Neural cell (in vitro differentiated cells): ENCODE measurements at regions not wholly inside any gene's neighbourhood (a gene's known extent, or its start where the extent isn't known, plus 50 kb on each side); places are given as distances from the start of the nearest gene placed in this dataset.

Experiments used
- CTCF ChIP-seq: fragments of 450-650 bp; IDR thresholded peaks from 2 replicates; pipeline ENCODE4 v1.5.1; 2014; ENCODE audit warnings: antibody characterized with exemption, mild to moderate bottlenecking, moderate library complexity; ENCODE audit not compliant: poor library complexity, severe bottlenecking
- EZH2 ChIP-seq: fragments of 200-600, 300-800 bp; shearing (Covaris generic), sonication (generic); IDR thresholded peaks from 2 replicates; pipeline ENCODE4 v1.6.1; 2014; ENCODE audit warnings: antibody characterized with exemption, low read length, borderline replicate concordance, mild to moderate bottlenecking; ENCODE audit not compliant: insufficient read depth, poor library complexity, severe bottlenecking
- SMC3 ChIP-seq: fragments of 450-650 bp; conservative IDR thresholded peaks from 2 replicates; pipeline ENCODE4 v1.6.1; 2014; ENCODE audit warnings: antibody characterized with exemption, mild to moderate bottlenecking, moderate library complexity; ENCODE audit not compliant: poor library complexity

- no peak for TF ChIP-seq SMC3
- no peak for TF ChIP-seq CTCF
- no peak for TF ChIP-seq EZH2
Observed at GRCh38 chr4:178140326-178140915, 698.2 kb upstream of the AGA start.
